SK-N-MC (cell line): ENCODE measurements at regions not wholly inside any gene's neighbourhood (a gene's known extent, or its start where the extent isn't known, plus 50 kb on each side); places are given as distances from the start of the nearest gene placed in this dataset.

Experiments used
- EZH2 ChIP-seq: fragments of 200-600 bp; sonication (generic); IDR thresholded peaks from one replicate; pipeline ENCODE4 v1.6.1; 2017; ENCODE audit warnings: antibody characterized with exemption
- POLR2AphosphoS5 ChIP-seq: IDR thresholded peaks from 2 replicates; pipeline ENCODE4 v1.6.1; 2012; ENCODE audit warnings: mild to moderate bottlenecking, low read depth, low read length, borderline replicate concordance

DNA sequence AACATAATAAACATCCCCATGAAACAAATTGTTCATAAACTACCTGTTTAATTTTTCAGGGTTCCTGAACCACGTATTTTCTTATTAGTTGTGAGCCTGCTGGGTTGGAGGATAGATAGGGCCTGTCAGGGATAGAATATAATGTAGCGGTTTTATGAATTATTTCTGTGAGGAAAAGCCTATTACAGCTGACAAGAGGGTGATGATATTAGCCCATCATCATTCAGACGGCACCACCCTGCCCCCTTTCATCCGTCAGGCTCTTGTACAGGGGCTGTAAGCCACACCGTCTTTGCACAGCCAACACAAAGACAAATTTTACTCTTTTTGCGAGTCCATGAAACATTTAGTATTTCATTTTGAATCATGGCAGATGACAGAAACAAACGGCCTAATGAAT is 335.3 kb upstream of the TMCO5A start:
- TF ChIP-seq POLR2AphosphoS5 (no peak), EZH2 (no peak)
